Renal cortex interstitium (tissue), 11 donors: ENCODE measurements at regions not wholly inside any gene's neighbourhood (a gene's known extent, or its start where the extent isn't known, plus 50 kb on each side); places are given as distances from the start of the nearest gene placed in this dataset.
"Not testable (repeated sequence)": the region's sequence is repeated elsewhere in the genome, so short reads cannot be mapped to it uniquely, and the experiment has no call there.

Experiments
- DNase-seq, 11 donors: peaks; one replicate each; pipeline ENCODE4 v3.0.0-alpha.2; 2013; ENCODE audit warnings: low read depth in 9 of 11, low spot score in 4 of 11; ENCODE audit errors: extremely low read depth in 1 of 11

- DNase-seq = no peak
These were observed 106.7 kb downstream of the LSMEM1 start for GRCh38 chr7:112587504-112587903.

GRCh38 chr7:112592565-112593263 is 111.9 kb downstream of the LSMEM1 start:
- not testable (repeated sequence) for DNase-seq

- no peak for DNase-seq
These were observed 113.6 kb downstream of the LSMEM1 start for GRCh38 chr7:112594397-112594796.

- peak in 2 of 11 donors; percentile 32 to 34 for DNase-seq
These were observed 115.5 kb downstream of the LSMEM1 start for GRCh38 chr7:112596260-112596659.

- DNase-seq = no peak
These were observed 116.2 kb downstream of the LSMEM1 start for GRCh38 chr7:112596981-112597380.

GRCh38 chr7:112603673-112604072 is 122.9 kb downstream of the LSMEM1 start:
- DNase-seq = no peak

- no peak for DNase-seq
These were observed 129.8 kb downstream of the LSMEM1 start for GRCh38 chr7:112610636-112611035.

- no peak for DNase-seq
These were observed 134.9 kb downstream of the LSMEM1 start for GRCh38 chr7:112615701-112616100.

GRCh38 chr7:112616295-112616694 is 135.5 kb downstream of the LSMEM1 start:
- DNase-seq = no peak

- no peak for DNase-seq
These were observed 138.6 kb downstream of the LSMEM1 start for GRCh38 chr7:112619343-112619742.

- no peak for DNase-seq
These were observed 141.4 kb downstream of the LSMEM1 start for GRCh38 chr7:112622159-112622715.

- no peak for DNase-seq
These were observed 143.6 kb downstream of the LSMEM1 start for GRCh38 chr7:112624416-112624815.

- DNase-seq = no peak
These were observed 149.8 kb downstream of the LSMEM1 start for GRCh38 chr7:112630565-112630964.

GRCh38 chr7:112634107-112634506 is 153.3 kb downstream of the LSMEM1 start:
- no peak for DNase-seq

- DNase-seq = no peak
These were observed 154.5 kb downstream of the TMEM168 start for GRCh38 chr7:112635742-112636141.

GRCh38 chr7:112638675-112639400 is 151.4 kb downstream of the TMEM168 start:
- DNase-seq = no peak

- no peak for DNase-seq
These were observed 149.5 kb downstream of the TMEM168 start for GRCh38 chr7:112640685-112641084.

- peak in 5 of 11 donors; percentile 1 to 18 (median 8) for DNase-seq
These were observed 143.4 kb downstream of the TMEM168 start for GRCh38 chr7:112646783-112647182.

- no peak for DNase-seq
These were observed 141.4 kb downstream of the TMEM168 start for GRCh38 chr7:112648781-112649180.

- DNase-seq = no peak
These were observed 140.6 kb downstream of the TMEM168 start for GRCh38 chr7:112649560-112649959.
